Duodenal mucosa (tissue), 2 donors: ENCODE measurements at regions not wholly inside any gene's neighbourhood (a gene's known extent, or its start where the extent isn't known, plus 50 kb on each side); places are given as distances from the start of the nearest gene placed in this dataset.

Source experiments
- H3K27ac ChIP-seq: one replicate; pipeline ENCODE4 v1.7.0; 2013; ENCODE audit warnings: low read depth, low read length
- H3K27me3 ChIP-seq, 2 donors: one replicate each; pipeline ENCODE4 v1.7.0; 2013; ENCODE audit warnings: low read length in 2 of 2, control low read depth in 1 of 2; ENCODE audit not compliant: insufficient read depth in 2 of 2, control insufficient read depth in 1 of 2
- H3K36me3 ChIP-seq, 2 donors: one replicate each; pipeline ENCODE4 v1.7.0; 2013; ENCODE audit warnings: low read length in 2 of 2, control low read depth in 1 of 2; ENCODE audit not compliant: insufficient read depth in 2 of 2, control insufficient read depth in 1 of 2
- H3K4me1 ChIP-seq, 2 donors: one replicate each; pipeline ENCODE4 v1.7.0; 2013; ENCODE audit warnings: low read length in 2 of 2, control low read depth in 1 of 2; ENCODE audit not compliant: insufficient read depth in 2 of 2, control insufficient read depth in 1 of 2
- H3K4me3 ChIP-seq, 2 donors: one replicate each; pipeline ENCODE4 v1.7.0; 2013; ENCODE audit warnings: low read length in 2 of 2, low read depth in 1 of 2
- H3K9ac ChIP-seq, 2 donors: one replicate each; pipeline ENCODE4 v1.7.0; 2013; ENCODE audit warnings: low read length in 2 of 2, low read depth in 1 of 2
- H3K9me3 ChIP-seq, 2 donors: one replicate each; pipeline ENCODE4 v1.7.0; 2013; ENCODE audit warnings: low read length in 2 of 2, control low read depth in 1 of 2; ENCODE audit not compliant: control insufficient read depth in 1 of 2

DNA sequence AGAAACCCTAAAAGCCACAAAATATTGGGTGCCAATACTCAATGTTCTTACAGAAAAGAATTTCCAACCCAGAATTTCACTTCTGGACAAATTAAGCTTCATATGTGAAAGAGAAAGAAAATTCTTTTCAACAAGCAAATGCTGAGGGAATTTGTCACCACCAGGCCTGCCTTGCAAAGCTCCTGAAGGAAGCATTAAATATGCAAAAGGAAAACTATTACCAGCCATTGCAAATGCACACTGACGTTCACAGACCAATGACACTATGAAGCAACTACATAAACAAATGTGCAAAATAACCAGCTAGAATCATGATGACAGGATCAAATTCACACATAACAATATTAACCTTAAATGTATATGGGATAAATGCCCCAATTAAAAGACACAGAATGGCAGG, 187.9 kb upstream of the BTBD3 start:
- Histone ChIP-seq H3K27me3 (no peaks in the 10 kb centered on the region), H3K27ac (no peak overlapping the region), H3K36me3 (no peaks in the 10 kb centered on the region), H3K9ac (no peak overlapping the region), H3K9me3 (no peaks in the 10 kb centered on the region), H3K4me1 (no peaks in the 10 kb centered on the region), H3K4me3 (no peak overlapping the region)

DNA sequence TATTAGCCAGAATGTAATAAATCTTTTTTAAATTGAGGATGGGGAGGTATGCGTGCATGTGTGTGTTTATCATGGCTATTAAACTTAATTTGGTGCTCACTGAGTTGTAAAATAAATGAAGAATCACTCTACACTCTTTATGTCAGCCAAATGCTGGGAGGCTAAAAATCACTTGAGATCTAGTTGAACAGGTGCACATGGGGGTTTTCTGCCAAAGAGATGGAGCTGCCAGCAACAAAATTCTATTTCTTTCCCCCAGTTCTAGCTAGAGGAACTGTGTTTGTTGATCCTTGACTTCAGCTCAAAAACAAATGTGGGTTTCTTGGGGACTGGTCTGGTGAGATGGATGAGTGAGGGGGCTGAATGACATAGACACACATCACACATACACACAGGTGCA, 183.3 kb upstream of the BTBD3 start:
- H3K36me3 ChIP-seq, result no peaks in the 10 kb centered on the region
- no peak overlapping the region for H3K4me3 ChIP-seq
- H3K9ac ChIP-seq, result no peak overlapping the region
- no peaks in the 10 kb centered on the region for H3K4me1 ChIP-seq
- no peaks in the 10 kb centered on the region for H3K27me3 ChIP-seq
- no peak overlapping the region for H3K27ac ChIP-seq
- H3K9me3 ChIP-seq, result no peaks in the 10 kb centered on the region

DNA sequence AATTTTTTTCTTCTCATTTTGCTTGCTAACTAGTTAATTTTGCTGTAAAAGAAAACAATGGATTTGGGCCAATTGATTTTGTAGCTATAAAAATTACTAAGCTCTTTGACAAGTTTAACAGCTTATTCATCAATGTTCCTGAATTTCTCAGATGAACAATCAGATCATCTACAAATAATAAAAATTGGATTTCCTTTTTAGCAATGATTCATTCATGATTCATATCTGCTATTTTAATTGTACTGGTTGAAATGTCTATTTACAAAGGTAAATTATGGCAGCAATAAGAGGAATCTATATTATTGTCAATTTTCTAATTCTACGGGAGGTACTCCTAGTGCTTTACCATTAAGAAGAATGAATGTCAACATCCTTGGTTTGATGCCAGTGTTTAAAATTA, 178.8 kb upstream of the BTBD3 start:
- Histone ChIP-seq H3K4me1 (no peaks in the 10 kb centered on the region), H3K9ac (no peak overlapping the region), H3K27me3 (no peaks in the 10 kb centered on the region), H3K9me3 (no peaks in the 10 kb centered on the region), H3K27ac (no peak overlapping the region), H3K36me3 (no peaks in the 10 kb centered on the region), H3K4me3 (no peak overlapping the region)

DNA sequence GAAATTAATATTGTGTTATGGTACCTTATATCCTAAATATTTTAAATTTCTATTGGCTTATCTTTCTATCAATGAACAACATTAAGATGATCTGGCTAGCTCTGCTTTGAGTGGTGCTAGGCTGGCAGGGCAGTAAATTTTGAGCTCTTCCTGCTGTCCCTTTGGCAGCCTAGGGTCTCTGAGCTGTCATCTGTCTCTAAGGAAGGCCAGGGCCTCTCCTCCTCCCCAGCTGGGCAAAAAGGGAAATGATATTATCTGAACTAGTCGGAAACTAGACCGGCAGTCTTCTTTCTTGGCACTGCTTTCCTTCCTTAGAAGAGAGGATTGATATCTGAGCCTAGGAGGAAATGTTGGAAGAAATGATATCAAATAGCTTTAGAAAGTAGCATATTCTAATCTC, 176.7 kb upstream of the BTBD3 start:
- no peak overlapping the region for H3K4me3 ChIP-seq
- no peaks in the 10 kb centered on the region for H3K27me3 ChIP-seq
- H3K9me3 ChIP-seq, result no peaks in the 10 kb centered on the region

DNA sequence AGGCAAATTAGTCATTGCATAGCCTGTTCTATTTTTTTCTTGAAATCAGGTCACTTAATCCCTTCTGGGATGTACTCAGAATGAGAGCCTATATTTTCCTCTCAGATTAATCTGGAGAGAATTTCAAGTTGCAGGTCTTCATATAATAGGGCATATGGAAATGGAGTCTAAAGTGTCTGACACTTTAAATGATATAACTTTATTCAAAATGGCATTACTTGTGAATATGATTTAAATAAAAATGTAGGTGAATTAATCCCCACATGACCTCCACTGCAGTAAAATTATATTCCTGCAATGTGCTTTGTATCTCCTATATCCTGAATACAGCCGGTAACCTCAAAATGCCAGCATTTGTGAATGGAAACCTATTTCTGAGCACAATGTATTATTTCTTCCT, 172.5 kb upstream of the BTBD3 start:
- no peaks in the 10 kb centered on the region for H3K27me3 ChIP-seq
- H3K4me1 ChIP-seq, result no peaks in the 10 kb centered on the region
- no peaks in the 10 kb centered on the region for H3K9me3 ChIP-seq
- no peaks in the 10 kb centered on the region for H3K36me3 ChIP-seq
- H3K27ac ChIP-seq, result no peak overlapping the region
- no peak overlapping the region for H3K4me3 ChIP-seq
- no peak overlapping the region for H3K9ac ChIP-seq

More for the DNA sequence above, 176.7 kb upstream of the BTBD3 start:
- Histone ChIP-seq H3K9ac (no peak overlapping the region), H3K36me3 (no peaks in the 10 kb centered on the region), H3K27ac (no peak overlapping the region), H3K4me1 (no peaks in the 10 kb centered on the region)

DNA sequence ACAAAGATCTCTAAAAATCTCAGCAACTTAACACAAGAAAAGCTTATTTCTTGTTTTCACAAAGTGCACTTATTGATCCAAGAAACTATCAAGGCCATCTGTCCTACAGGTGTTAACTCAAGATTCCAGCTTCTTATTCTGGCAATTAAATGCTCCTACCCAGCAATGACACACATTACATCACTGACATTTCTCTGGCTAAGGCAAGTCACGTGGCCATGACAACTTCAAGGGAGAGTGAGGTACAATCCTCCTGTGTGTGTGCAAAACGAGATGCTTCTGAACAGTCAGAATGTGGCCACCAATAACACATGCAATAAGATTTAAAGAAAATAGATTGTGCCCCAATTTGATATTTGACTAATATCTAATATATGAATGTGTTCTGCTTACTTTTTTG, 169.3 kb upstream of the BTBD3 start:
- Histone ChIP-seq H3K27me3 (no peaks in the 10 kb centered on the region), H3K9ac (no peak overlapping the region), H3K4me3 (no peak overlapping the region), H3K9me3 (no peaks in the 10 kb centered on the region), H3K4me1 (no peaks in the 10 kb centered on the region), H3K27ac (no peak overlapping the region), H3K36me3 (no peaks in the 10 kb centered on the region)

DNA sequence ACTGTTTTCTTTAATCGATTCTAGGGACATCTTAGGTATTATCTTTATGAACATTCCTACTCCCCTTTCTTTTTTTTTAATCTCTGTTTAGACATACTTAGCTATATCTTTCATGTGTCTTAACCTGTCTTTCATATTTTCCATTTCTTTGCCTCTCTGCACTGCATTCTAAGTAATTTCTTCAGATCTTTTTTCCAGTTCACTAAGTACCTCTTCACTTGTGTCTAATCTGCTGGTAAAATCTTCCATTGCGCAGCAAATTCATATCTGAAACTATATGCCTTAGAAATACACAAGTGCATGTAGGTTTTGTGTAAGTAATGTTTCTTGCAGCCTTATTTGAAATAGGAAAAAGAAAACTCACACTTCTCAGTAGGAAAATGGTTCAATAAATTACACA, 165.4 kb upstream of the BTBD3 start:
- Histone ChIP-seq H3K27ac (no peak overlapping the region), H3K9ac (no peak overlapping the region), H3K27me3 (no peaks in the 10 kb centered on the region), H3K4me1 (no peaks in the 10 kb centered on the region), H3K36me3 (no peaks in the 10 kb centered on the region), H3K4me3 (no peak overlapping the region), H3K9me3 (no peaks in the 10 kb centered on the region)

DNA sequence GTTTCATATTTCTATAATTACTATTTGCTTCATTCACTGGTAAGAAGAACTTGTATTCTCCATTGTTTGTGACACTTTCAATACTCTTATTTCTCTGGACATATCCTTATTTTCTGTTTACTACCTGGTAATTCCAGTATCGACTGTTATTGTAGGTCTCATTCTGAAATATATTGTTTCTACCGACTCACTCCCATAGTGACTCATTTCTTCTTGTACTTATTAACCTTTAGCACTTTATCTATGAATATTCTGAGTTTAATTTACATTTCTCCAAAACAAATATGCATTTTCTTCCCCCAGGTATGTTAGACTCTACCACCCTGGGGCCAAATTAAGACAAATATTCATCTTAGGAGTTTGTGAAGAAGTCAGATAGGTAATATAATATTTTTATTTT, 164.5 kb upstream of the BTBD3 start:
- Histone ChIP-seq H3K9ac (no peak overlapping the region), H3K36me3 (no peaks in the 10 kb centered on the region), H3K27me3 (no peaks in the 10 kb centered on the region), H3K27ac (no peak overlapping the region), H3K4me3 (no peak overlapping the region), H3K4me1 (no peaks in the 10 kb centered on the region), H3K9me3 (no peaks in the 10 kb centered on the region)

DNA sequence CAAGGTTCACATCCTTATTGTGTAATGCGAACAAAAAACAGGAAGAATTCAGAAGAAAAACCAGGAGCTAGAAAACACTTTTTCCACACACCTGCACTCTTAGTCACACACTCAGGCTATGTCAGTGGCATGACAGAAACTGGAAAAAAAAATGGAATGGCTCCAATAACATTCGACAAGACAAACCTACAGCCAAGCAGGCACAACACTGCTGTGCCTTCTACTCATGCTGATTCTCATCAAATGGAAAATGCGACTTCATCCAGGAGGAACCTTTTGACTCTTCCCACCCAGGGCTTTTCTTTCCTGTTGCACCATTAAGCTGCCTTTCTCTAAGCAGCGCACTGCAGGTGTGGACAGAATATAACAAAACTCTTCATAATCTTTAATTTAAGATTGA, 163.2 kb upstream of the BTBD3 start:
- Histone ChIP-seq H3K4me1 (no peaks in the 10 kb centered on the region), H3K9me3 (no peaks in the 10 kb centered on the region), H3K36me3 (no peaks in the 10 kb centered on the region), H3K27ac (no peak overlapping the region), H3K4me3 (no peak overlapping the region), H3K27me3 (no peaks in the 10 kb centered on the region), H3K9ac (no peak overlapping the region)

DNA sequence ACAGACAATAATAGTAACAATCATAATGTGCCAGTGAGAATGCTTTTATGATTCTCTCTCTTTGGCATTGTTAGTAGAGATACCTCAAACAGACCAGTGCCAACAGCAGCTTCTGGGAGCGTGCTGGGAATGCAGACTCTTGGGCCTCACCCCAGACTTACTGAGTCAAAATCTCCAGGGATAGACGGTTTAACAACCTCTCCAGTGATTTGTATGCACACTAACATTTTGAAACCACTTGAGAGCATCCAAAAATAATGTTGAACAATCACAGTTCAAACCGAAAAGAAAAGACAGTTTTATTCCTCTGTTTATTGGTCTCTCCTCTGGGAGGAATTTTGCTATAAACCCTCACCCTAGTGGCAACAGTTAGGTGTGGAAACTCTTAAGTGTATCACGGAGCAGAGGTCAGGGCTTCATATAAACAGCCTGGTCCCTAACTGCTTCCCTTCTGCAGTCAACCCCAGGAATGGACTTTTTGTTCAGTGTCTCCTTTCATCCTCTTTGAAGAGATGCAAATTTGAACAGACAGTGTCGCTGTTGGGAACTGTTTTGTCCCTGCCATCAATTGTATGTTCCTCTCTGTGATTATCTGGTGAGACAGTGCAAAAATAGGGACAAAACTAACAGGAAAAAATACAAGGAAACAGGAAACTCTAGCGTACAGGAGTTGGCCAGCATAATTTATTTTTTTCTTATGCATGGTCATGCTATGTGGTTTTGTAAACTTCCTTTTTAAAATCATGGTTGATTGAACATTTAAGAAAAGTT, 162.4 kb upstream of the BTBD3 start:
- no peaks in the 10 kb centered on the region for H3K36me3 ChIP-seq
- H3K4me1 ChIP-seq, result no peaks in the 10 kb centered on the region
- H3K4me3 ChIP-seq, result no peak overlapping the region
- no peaks in the 10 kb centered on the region for H3K9me3 ChIP-seq
- H3K9ac ChIP-seq, result no peak overlapping the region
- H3K27ac ChIP-seq, result no peak overlapping the region
- H3K27me3 ChIP-seq, result no peaks in the 10 kb centered on the region

DNA sequence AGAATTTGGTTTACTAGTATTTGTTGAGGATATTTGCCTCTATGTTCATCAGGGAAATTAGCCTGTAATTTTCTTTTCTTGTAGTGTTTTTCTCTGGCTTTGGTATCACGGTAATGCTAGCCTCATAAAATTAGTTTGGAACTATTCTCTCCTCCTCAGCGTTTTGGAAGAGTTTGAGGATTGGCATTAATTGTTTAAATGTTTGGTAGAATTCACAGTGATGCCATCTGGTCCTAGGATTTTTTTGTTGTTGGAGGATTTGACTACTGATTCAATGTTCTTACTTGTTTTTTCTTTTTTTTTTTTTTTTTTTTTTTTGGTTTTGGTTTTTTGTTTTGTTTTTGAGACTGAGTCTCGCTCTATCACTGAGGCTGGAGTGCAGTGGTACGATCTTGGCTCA, 156.2 kb upstream of the BTBD3 start:
- H3K9me3 ChIP-seq, result no peaks in the 10 kb centered on the region
- H3K4me3 ChIP-seq, result no peak overlapping the region
- H3K27me3 ChIP-seq, result no peaks in the 10 kb centered on the region
- no peaks in the 10 kb centered on the region for H3K4me1 ChIP-seq
- H3K9ac ChIP-seq, result no peak overlapping the region
- no peak overlapping the region for H3K27ac ChIP-seq
- no peaks in the 10 kb centered on the region for H3K36me3 ChIP-seq
